ENCODE measurements at regions not wholly inside any gene's neighbourhood (a gene's known extent, or its start where the extent isn't known, plus 50 kb on each side); places are given as distances from the start of the nearest gene placed in this dataset.

DNA sequence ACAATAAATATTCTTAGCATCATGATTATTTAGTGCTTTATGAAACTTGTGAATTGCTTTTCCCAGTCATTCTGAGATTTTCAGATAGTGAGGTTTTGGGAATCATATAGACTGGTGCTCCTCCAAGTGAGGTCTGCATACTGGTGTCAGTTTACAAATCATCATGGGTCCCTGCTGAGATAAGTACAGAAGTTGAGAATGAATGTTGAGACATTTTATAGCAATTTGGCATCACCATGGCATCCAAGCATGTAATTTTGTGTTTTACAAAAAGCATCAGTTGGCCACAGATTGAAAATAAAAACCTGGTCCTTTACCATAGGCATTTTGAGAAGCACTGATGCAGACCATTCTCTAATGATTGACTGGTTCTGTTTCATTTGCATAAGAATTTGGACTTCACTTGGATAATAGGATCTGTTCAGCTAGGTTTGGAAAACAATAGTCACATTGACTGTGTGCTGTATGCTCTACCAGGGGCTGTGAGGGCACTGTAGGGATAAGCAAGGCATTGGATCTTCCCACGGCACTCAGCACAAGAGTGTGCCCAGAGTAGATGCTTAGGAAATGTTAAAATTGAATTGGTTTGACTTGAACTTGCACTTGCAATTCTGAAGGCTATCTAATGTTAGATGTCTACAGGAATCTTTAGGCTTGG is 79.0 kb upstream of the JUN start:
- TF ChIP-seq POLR2A (IDR thresholded peaks at IDR 0.05) = no peak
- TF ChIP-seq, protein P1, sequence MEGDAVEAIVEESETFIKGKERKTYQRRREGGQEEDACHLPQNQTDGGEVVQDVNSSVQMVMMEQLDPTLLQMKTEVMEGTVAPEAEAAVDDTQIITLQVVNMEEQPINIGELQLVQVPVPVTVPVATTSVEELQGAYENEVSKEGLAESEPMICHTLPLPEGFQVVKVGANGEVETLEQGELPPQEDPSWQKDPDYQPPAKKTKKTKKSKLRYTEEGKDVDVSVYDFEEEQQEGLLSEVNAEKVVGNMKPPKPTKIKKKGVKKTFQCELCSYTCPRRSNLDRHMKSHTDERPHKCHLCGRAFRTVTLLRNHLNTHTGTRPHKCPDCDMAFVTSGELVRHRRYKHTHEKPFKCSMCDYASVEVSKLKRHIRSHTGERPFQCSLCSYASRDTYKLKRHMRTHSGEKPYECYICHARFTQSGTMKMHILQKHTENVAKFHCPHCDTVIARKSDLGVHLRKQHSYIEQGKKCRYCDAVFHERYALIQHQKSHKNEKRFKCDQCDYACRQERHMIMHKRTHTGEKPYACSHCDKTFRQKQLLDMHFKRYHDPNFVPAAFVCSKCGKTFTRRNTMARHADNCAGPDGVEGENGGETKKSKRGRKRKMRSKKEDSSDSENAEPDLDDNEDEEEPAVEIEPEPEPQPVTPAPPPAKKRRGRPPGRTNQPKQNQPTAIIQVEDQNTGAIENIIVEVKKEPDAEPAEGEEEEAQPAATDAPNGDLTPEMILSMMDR (IDR thresholded peaks at IDR 0.05) = no peak
